Liver (tissue), 8 donors: ENCODE measurements at regions not wholly inside any gene's neighbourhood (a gene's known extent, or its start where the extent isn't known, plus 50 kb on each side); places are given as distances from the start of the nearest gene placed in this dataset.

Experiments used
- DNase-seq: peaks from one replicate; pipeline ENCODE4 v3.0.0-alpha.2; 2017; ENCODE audit warnings: low spot score
- H3K27ac ChIP-seq, 2 donors: one replicate each; pipeline ENCODE4 v1.7.0; 2013; ENCODE audit warnings: inconsistent platforms in 2 of 2, low read length in 2 of 2, control low read depth in 1 of 2, low read depth in 1 of 2, mild to moderate bottlenecking in 1 of 2
- H3K27me3 ChIP-seq, 4 donors: one replicate each; pipeline versions ENCODE4 v1.6.1 to v1.7.0; 2013; ENCODE audit warnings: low read length in 3 of 4, inconsistent platforms in 1 of 4, mild to moderate bottlenecking in 1 of 4, moderate library complexity in 1 of 4; ENCODE audit not compliant: control insufficient read depth in 4 of 4, insufficient read depth in 4 of 4
- H3K36me3 ChIP-seq, 4 donors: one replicate each; pipeline versions ENCODE4 v1.6.1 to v1.7.0; 2013; ENCODE audit warnings: low read length in 3 of 4, mild to moderate bottlenecking in 3 of 4, low read depth in 1 of 4, moderate library complexity in 1 of 4; ENCODE audit not compliant: control insufficient read depth in 4 of 4, insufficient read depth in 3 of 4
- H3K4me1 ChIP-seq, 4 donors: one replicate each; pipeline versions ENCODE4 v1.6.1 to v1.7.0; 2013; ENCODE audit warnings: low read length in 3 of 4, mild to moderate bottlenecking in 3 of 4, moderate library complexity in 1 of 4; ENCODE audit not compliant: control insufficient read depth in 4 of 4, insufficient read depth in 4 of 4
- H3K4me3 ChIP-seq, 3 donors: one replicate each; pipeline versions ENCODE4 v1.6.1 to v1.7.0; 2013; ENCODE audit warnings: low read length in 3 of 3, control low read depth in 1 of 3, low read depth in 1 of 3, mild to moderate bottlenecking in 1 of 3
- H3K9ac ChIP-seq, 2 donors: one replicate each; pipeline ENCODE4 v1.7.0; 2013; ENCODE audit warnings: low read length in 2 of 2, mild to moderate bottlenecking in 2 of 2, moderate library complexity in 2 of 2, control low read depth in 1 of 2, low read depth in 1 of 2
- H3K9me3 ChIP-seq, 4 donors: one replicate each; pipeline versions ENCODE4 v1.6.1 to v1.7.0; 2013; ENCODE audit warnings: low read length in 3 of 4; ENCODE audit not compliant: control insufficient read depth in 4 of 4
- EGR1 ChIP-seq, 2 donors: IDR thresholded peaks; 2 replicates each; pipeline ENCODE4 v1.6.1; 2016 to 2018; ENCODE audit warnings: antibody characterized with exemption in 2 of 2, low read depth in 2 of 2
- FOXA1 ChIP-seq: IDR thresholded peaks from 2 replicates; pipeline ENCODE4 v1.6.1; 2016; ENCODE audit warnings: antibody characterized with exemption
- FOXA2 ChIP-seq: IDR thresholded peaks from 2 replicates; pipeline ENCODE4 v1.6.1; 2016; ENCODE audit warnings: antibody characterized with exemption
- GABPA ChIP-seq, 2 donors: IDR thresholded peaks in 1 of 2; conservative IDR thresholded peaks in 1 of 2; 2 replicates each; pipeline ENCODE4 v1.6.1; 2016; ENCODE audit warnings: antibody characterized with exemption in 2 of 2, mild to moderate bottlenecking in 1 of 2, moderate library complexity in 1 of 2
- HNF4A ChIP-seq, 2 donors: conservative IDR thresholded peaks; 2 replicates each; pipeline ENCODE4 v1.6.1; 2016; ENCODE audit warnings: antibody characterized with exemption in 2 of 2, mild to moderate bottlenecking in 2 of 2
- HNF4G ChIP-seq: IDR thresholded peaks from 2 replicates; pipeline ENCODE4 v1.6.1; 2016; ENCODE audit warnings: antibody characterized with exemption
- JUND ChIP-seq, 2 donors: IDR thresholded peaks; 2 replicates each; pipeline ENCODE4 v1.6.1; 2016; ENCODE audit warnings: antibody characterized with exemption in 2 of 2
- MAX ChIP-seq: IDR thresholded peaks from 2 replicates; pipeline ENCODE4 v1.6.1; 2016; ENCODE audit warnings: antibody characterized with exemption
- NR2F2 ChIP-seq: IDR thresholded peaks from 2 replicates; pipeline ENCODE4 v1.6.1; 2016; ENCODE audit warnings: antibody characterized with exemption
- RAD21 ChIP-seq, 2 donors: IDR thresholded peaks; 2 replicates each; pipeline ENCODE4 v1.6.1; 2016; ENCODE audit warnings: antibody characterized with exemption in 2 of 2, mild to moderate bottlenecking in 2 of 2
- RXRA ChIP-seq, 2 donors: IDR thresholded peaks; 2 replicates each; pipeline ENCODE4 v1.6.1; 2017 to 2018; ENCODE audit warnings: antibody characterized with exemption in 2 of 2, mild to moderate bottlenecking in 1 of 2
- SP1 ChIP-seq: IDR thresholded peaks from 2 replicates; pipeline ENCODE4 v1.6.1; 2018; ENCODE audit warnings: antibody characterized with exemption, mild to moderate bottlenecking
- TAF1 ChIP-seq: conservative IDR thresholded peaks from 2 replicates; pipeline ENCODE4 v1.6.1; 2016; ENCODE audit warnings: antibody characterized with exemption, mild to moderate bottlenecking
- YY1 ChIP-seq: IDR thresholded peaks from 2 replicates; pipeline ENCODE4 v1.6.1; 2016; ENCODE audit warnings: antibody characterized with exemption, mild to moderate bottlenecking
- ZBTB33 ChIP-seq: IDR thresholded peaks from 2 replicates; pipeline ENCODE4 v1.6.1; 2016; ENCODE audit warnings: antibody characterized with exemption
- WGBS: extraction: QIAGEN DNeasy Blood & Tissue Kit; methylation state at CpG from one replicate; pipeline ENCODE4 v1.1.7; 2013; 5-methylcytosine and 5-hydroxymethylcytosine counted together
- TF ChIP-seq, protein P1 (sequence below): IDR thresholded peaks from 2 replicates; pipeline ENCODE4 v1.6.1; 2016; ENCODE audit warnings: antibody characterized with exemption, mild to moderate bottlenecking
- TF ChIP-seq, protein P2 (sequence below): IDR thresholded peaks from 2 replicates; pipeline ENCODE4 v1.6.1; 2016; ENCODE audit warnings: antibody characterized with exemption
- TF ChIP-seq, protein P3 (sequence below): fragments of 150-350 bp; IDR thresholded peaks from 2 replicates; pipeline ENCODE4 v1.5.1; 2017; ENCODE audit warnings: improper control_type of control experiment, low read depth, low read length; ENCODE audit not compliant: missing input control
- donor health status: healthy.
- donor health status: healthy.
- donor health status: healthy.
- donor health status: healthy.
- donor health status: healthy.

DNA sequence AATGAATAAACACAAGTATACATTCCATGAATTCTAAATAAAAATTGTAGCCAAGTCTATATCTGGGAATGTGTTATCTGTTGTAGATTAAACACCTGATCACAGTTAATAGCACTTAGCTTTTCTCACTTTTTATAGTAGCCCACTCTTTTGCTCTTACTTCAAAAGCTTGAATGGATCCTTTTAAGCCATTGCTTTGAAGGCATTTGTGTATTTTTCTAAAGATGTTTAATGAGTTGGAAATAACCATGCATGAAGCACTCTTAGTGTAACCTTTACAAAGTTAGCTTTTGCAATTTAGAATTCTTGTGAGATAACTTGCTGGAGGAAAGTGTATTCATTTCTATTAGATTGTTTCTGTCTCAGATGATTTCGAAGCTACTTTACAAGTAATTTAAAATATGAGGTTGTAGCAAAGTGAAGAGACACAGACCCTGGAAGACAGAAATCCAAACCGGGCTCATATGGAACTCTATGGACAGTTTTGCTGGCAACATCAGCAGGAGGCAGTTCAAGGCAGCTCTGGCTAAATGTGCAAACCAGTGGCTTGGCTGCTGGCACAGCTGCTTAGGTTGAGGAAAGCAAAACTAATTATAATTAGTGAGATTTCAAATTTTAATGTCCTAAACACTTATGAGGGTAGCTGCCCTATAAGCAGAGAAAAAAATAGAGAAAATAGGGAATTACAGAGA lies 469.8 kb upstream of the ZEB2 start:
- H3K9me3 ChIP-seq: no peaks in the 10 kb centered on the region
- 70% methylated on average over 2 of the region's 2 CpGs for WGBS
- H3K27ac ChIP-seq: no peak overlapping the region
- no peaks in the 10 kb centered on the region for H3K4me1 ChIP-seq
- H3K36me3 ChIP-seq: no peaks in the 10 kb centered on the region
- no peak overlapping the region for H3K4me3 ChIP-seq
- peaks cover 0 to 12% (median 0%) of the 10 kb centered on the region in 4 donors for H3K27me3 ChIP-seq
- DNase-seq: no peak
- no peak for TF ChIP-seq HNF4A (conservative IDR thresholded peaks at IDR 0.05)
- no peak for TF ChIP-seq EGR1 (IDR thresholded peaks at IDR 0.05; ENCODE audit: low read depth in 2 of 2)
- TF ChIP-seq, protein P1, sequence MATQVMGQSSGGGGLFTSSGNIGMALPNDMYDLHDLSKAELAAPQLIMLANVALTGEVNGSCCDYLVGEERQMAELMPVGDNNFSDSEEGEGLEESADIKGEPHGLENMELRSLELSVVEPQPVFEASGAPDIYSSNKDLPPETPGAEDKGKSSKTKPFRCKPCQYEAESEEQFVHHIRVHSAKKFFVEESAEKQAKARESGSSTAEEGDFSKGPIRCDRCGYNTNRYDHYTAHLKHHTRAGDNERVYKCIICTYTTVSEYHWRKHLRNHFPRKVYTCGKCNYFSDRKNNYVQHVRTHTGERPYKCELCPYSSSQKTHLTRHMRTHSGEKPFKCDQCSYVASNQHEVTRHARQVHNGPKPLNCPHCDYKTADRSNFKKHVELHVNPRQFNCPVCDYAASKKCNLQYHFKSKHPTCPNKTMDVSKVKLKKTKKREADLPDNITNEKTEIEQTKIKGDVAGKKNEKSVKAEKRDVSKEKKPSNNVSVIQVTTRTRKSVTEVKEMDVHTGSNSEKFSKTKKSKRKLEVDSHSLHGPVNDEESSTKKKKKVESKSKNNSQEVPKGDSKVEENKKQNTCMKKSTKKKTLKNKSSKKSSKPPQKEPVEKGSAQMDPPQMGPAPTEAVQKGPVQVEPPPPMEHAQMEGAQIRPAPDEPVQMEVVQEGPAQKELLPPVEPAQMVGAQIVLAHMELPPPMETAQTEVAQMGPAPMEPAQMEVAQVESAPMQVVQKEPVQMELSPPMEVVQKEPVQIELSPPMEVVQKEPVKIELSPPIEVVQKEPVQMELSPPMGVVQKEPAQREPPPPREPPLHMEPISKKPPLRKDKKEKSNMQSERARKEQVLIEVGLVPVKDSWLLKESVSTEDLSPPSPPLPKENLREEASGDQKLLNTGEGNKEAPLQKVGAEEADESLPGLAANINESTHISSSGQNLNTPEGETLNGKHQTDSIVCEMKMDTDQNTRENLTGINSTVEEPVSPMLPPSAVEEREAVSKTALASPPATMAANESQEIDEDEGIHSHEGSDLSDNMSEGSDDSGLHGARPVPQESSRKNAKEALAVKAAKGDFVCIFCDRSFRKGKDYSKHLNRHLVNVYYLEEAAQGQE: no peak
- no peak for TF ChIP-seq SP1
- no peak for TF ChIP-seq JUND (IDR thresholded peaks at IDR 0.05)
- TF ChIP-seq YY1: no peak
- TF ChIP-seq, protein P2, sequence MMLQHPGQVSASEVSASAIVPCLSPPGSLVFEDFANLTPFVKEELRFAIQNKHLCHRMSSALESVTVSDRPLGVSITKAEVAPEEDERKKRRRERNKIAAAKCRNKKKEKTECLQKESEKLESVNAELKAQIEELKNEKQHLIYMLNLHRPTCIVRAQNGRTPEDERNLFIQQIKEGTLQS: no peak
- TF ChIP-seq RXRA (IDR thresholded peaks at IDR 0.05): no peak
- TF ChIP-seq MAX: no peak
- no peak for TF ChIP-seq FOXA1
- TF ChIP-seq NR2F2: no peak
- TF ChIP-seq, protein P3, sequence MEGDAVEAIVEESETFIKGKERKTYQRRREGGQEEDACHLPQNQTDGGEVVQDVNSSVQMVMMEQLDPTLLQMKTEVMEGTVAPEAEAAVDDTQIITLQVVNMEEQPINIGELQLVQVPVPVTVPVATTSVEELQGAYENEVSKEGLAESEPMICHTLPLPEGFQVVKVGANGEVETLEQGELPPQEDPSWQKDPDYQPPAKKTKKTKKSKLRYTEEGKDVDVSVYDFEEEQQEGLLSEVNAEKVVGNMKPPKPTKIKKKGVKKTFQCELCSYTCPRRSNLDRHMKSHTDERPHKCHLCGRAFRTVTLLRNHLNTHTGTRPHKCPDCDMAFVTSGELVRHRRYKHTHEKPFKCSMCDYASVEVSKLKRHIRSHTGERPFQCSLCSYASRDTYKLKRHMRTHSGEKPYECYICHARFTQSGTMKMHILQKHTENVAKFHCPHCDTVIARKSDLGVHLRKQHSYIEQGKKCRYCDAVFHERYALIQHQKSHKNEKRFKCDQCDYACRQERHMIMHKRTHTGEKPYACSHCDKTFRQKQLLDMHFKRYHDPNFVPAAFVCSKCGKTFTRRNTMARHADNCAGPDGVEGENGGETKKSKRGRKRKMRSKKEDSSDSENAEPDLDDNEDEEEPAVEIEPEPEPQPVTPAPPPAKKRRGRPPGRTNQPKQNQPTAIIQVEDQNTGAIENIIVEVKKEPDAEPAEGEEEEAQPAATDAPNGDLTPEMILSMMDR: no peak
- TF ChIP-seq ZBTB33: no peak
- no peak for TF ChIP-seq TAF1
- no peak for TF ChIP-seq GABPA (IDR thresholded peaks at IDR 0.05 in 1 of 2, conservative IDR thresholded peaks at IDR 0.05 in 1 of 2)
- no peak for TF ChIP-seq FOXA2
- no peak for TF ChIP-seq HNF4G
- no peak for TF ChIP-seq RAD21 (IDR thresholded peaks at IDR 0.05)
- no peak overlapping the region for H3K9ac ChIP-seq
